Right hindlimb (tissue), 1 donor: ENCODE measurements at regions not wholly inside any gene's neighbourhood (a gene's known extent, or its start where the extent isn't known, plus 50 kb on each side); places are given as distances from the start of the nearest gene placed in this dataset.

Source experiments
- DNase-seq: peaks from one replicate; pipeline ENCODE4 v3.0.0-alpha.2; 2018

- DNase-seq: no peak
Observed at GRCh38 chr6:141669141-141669540, 463.6 kb upstream of the GJE1 start.

- DNase-seq: no peak
Observed at GRCh38 chr6:141667580-141668309, 465.0 kb upstream of the GJE1 start.

- DNase-seq: no peak
Observed at GRCh38 chr6:141666187-141666586, 466.5 kb upstream of the GJE1 start.

- DNase-seq: no peak
Observed at GRCh38 chr6:141664744-141665143, 468.0 kb upstream of the GJE1 start.

- DNase-seq: no peak
Observed at GRCh38 chr6:141659582-141659981, 473.1 kb upstream of the GJE1 start.

- DNase-seq: no peak
Observed at GRCh38 chr6:141658696-141659095, 474.0 kb upstream of the GJE1 start.

- DNase-seq: no peak
Observed at GRCh38 chr6:141657812-141658211, 474.9 kb upstream of the GJE1 start.

GRCh38 chr6:141653590-141653989 lies 479.1 kb upstream of the GJE1 start:
- DNase-seq: no peak

- no peak for DNase-seq
Observed at GRCh38 chr6:141641951-141642350, 490.8 kb upstream of the GJE1 start.

GRCh38 chr6:141641406-141641805 lies 491.3 kb upstream of the GJE1 start:
- no peak for DNase-seq

- no peak for DNase-seq
Observed at GRCh38 chr6:141635621-141636020, 497.1 kb upstream of the GJE1 start.

GRCh38 chr6:141634269-141634668 lies 498.5 kb upstream of the GJE1 start:
- no peak for DNase-seq

- no peak for DNase-seq
Observed at GRCh38 chr6:141624301-141624700, 508.4 kb upstream of the GJE1 start.

- DNase-seq: no peak
Observed at GRCh38 chr6:141618180-141618581, 514.5 kb upstream of the GJE1 start.

GRCh38 chr6:141610741-141611140 lies 522.0 kb upstream of the GJE1 start:
- no peak for DNase-seq

- no peak for DNase-seq
Observed at GRCh38 chr6:141607956-141608355, 524.8 kb upstream of the GJE1 start.

- no peak for DNase-seq
Observed at GRCh38 chr6:141598487-141598886, 534.2 kb upstream of the GJE1 start.

GRCh38 chr6:141594874-141595273 lies 537.9 kb upstream of the GJE1 start:
- DNase-seq: no peak

GRCh38 chr6:141593311-141593710 lies 539.4 kb upstream of the GJE1 start:
- DNase-seq: no peak

GRCh38 chr6:141587482-141588266 lies 545.1 kb upstream of the GJE1 start:
- DNase-seq: no peak

GRCh38 chr6:141580988-141581552 lies 551.7 kb upstream of the GJE1 start:
- DNase-seq: no peak

- DNase-seq: no peak
Observed at GRCh38 chr6:141580131-141580530, 552.6 kb upstream of the GJE1 start.

GRCh38 chr6:141576751-141577150 lies 556.0 kb upstream of the GJE1 start:
- no peak for DNase-seq
